GM10248 (cell line): ENCODE measurements at regions not wholly inside any gene's neighbourhood (a gene's known extent, or its start where the extent isn't known, plus 50 kb on each side); places are given as distances from the start of the nearest gene placed in this dataset.

ENCODE experiments used
- CTCF ChIA-PET: fragments of 300-600 bp; sonication (Branson Sonifier 250); formaldehyde crosslinking; extraction: SDS; loops from one replicate; lab custom pipeline; 2021; ENCODE audit warnings: antibody characterized with exemption; lab: Yijun Ruan, JAX
- POLR2A ChIA-PET: fragments of 350-650 bp; sonication (Branson Sonifier 250); formaldehyde crosslinking; extraction: SDS; loops from one replicate; lab custom pipeline; 2020; ENCODE audit warnings: antibody characterized with exemption; lab: Yijun Ruan, JAX
- DNase-seq: peaks from one replicate; pipeline ENCODE4 v3.0.0; 2012; ENCODE audit errors: extremely low spot score
- TF ChIP-seq, protein P1 (sequence below): IDR thresholded peaks from 2 replicates; pipeline ENCODE4 v1.5.1; 2012; ENCODE audit warnings: mild to moderate bottlenecking, low read depth; ENCODE audit errors: extremely low read depth, missing control alignments, control extremely low read depth

DNA sequence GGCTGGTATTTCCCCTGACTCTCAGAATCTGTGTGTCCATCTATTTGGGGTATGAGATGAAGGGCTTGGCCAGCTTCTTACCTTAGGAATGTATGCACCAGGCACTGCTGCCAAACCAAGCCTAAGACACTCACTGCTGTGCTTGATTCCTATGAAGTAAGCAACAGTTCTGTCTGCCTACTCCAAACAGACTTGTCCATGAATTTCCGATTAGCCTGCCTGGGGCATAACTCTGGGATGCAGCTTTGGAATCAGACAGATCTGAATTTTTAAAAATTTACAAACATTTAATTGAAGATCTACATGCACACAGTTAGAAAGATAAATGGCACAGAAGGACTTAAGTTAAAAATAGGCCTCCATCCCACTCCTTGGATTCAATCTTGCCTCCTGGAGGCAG lies 59.5 kb upstream of the JDP2 start:
- POLR2A ChIA-PET: no interaction called here
- DNase-seq: no peak
- TF ChIP-seq, protein P1, sequence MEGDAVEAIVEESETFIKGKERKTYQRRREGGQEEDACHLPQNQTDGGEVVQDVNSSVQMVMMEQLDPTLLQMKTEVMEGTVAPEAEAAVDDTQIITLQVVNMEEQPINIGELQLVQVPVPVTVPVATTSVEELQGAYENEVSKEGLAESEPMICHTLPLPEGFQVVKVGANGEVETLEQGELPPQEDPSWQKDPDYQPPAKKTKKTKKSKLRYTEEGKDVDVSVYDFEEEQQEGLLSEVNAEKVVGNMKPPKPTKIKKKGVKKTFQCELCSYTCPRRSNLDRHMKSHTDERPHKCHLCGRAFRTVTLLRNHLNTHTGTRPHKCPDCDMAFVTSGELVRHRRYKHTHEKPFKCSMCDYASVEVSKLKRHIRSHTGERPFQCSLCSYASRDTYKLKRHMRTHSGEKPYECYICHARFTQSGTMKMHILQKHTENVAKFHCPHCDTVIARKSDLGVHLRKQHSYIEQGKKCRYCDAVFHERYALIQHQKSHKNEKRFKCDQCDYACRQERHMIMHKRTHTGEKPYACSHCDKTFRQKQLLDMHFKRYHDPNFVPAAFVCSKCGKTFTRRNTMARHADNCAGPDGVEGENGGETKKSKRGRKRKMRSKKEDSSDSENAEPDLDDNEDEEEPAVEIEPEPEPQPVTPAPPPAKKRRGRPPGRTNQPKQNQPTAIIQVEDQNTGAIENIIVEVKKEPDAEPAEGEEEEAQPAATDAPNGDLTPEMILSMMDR: no peak
- CTCF ChIA-PET: no interaction called here

DNA sequence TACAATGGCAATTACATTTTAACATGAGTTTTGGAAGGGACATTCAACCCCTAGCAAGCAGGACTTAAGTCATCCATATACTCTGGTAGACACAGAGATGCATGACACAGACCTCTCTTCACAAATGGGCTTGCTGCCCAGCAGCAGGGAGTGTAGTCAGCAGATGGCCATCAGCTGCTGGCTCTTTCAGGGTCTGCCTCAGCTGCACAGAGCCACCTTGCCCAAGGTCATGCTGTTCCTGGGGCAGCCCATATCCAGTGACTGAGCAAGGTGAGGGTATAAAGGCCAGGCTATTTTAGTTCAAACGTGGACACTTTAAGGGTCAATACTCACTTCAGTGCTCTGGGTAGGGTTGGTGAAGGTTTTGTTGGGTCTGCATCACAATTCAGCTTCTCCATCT lies 58.3 kb upstream of the JDP2 start:
- CTCF ChIA-PET: interaction anchor here (1.2 to 1.9 kb wide), 3 partner anchors 12 to 46 kb away, joined by 3 to 4 read pairs (median 4); no protein-coding TSS in a partner anchor
- no peak for DNase-seq
- TF ChIP-seq, protein P1: no peak
- POLR2A ChIA-PET: no interaction called here

DNA sequence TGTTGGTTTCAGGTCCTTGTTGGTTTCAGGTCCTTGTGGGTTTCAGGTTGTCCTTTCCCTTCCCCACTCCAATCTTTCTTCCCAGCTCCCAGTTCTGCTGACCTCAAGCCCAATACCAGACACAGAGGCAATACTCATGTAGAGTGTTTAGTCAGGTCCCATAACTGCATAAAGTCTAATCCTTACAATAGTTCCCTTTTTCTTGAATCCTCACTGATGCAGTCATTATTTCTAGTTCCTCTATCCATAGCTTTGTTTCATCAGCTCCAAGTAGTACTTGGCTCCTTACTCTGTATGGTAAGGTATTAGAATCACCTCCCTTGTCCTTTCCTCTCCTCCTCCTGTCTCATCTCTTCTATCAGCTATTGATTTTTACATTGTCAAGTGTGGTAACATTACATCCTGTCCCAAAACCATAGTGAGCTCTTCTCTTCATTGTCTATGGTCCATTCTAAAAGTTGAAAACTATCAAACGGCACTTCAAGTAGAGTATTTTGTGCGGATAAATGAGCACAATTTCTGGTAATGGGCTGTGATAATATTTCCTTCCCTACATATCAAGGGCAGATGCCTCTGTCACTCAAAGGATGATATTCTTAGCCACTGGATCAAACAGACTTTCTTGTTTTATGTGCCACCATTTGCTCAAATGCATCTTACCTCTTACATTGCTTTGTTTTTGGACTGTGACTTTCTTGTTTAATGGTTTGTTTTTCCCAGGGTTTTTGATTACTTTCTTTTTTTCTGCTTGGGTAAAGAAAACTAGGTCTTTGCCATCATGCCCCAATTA lies 57.2 kb upstream of the JDP2 start:
- POLR2A ChIA-PET: no interaction called here
- TF ChIP-seq, protein P1: no peak
- CTCF ChIA-PET: interaction anchor here (0.9 to 1.9 kb wide), 6 partner anchors 11 to 118 kb away, joined by 3 to 4 read pairs (median 3); no protein-coding TSS in a partner anchor

DNA sequence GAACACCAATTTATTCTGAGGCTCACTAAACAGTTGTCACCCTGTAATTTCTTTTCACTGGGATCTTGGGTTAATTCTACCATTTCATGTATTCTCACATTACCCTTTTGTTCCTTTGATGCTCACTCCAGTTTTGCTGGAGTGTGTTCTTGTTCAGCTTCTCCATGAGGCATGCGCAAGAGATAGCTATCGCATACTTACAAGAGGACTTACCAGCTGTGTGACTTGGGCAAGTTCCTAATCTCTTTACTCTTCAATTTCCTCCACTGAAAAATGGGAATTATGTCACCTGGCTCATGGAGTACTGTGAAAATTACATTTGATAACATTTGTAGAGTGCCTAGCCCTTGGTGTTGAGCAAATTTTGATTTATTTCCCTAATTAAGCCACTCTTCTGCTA lies 56.5 kb upstream of the JDP2 start:
- ChIA-PET CTCF (interaction anchor here (1.1 to 1.9 kb wide), 2 partner anchors 10 to 117 kb away, joined by 3 to 4 read pairs; no protein-coding TSS in a partner anchor), POLR2A (no interaction called here)
- TF ChIP-seq, protein P1: no peak
- DNase-seq: no peak

More for the DNA sequence above, 57.2 kb upstream of the JDP2 start:
- DNase-seq: no peak

GRCh38 chr14:75372260-75372659 lies 55.6 kb upstream of the JDP2 start:
- no peak for DNase-seq
- TF ChIP-seq, protein P1: no peak
- CTCF ChIA-PET: interaction anchor here (0.8 kb wide), 1 partner anchor 9 kb away, joined by 3 read pairs; no protein-coding TSS in a partner anchor
- POLR2A ChIA-PET: no interaction called here

- CTCF ChIA-PET: interaction anchor here (1.0 to 1.9 kb wide), 4 partner anchors 11 to 204 kb away, joined by 3 to 5 read pairs (median 4); no protein-coding TSS in a partner anchor
- TF ChIP-seq, protein P1: no peak
- DNase-seq: no peak
- POLR2A ChIA-PET: no interaction called here
Measured at GRCh38 chr14:75373133-75373532, 54.7 kb upstream of the JDP2 start.
